IMR-90 (cell line): ENCODE measurements at regions not wholly inside any gene's neighbourhood (a gene's known extent, or its start where the extent isn't known, plus 50 kb on each side); places are given as distances from the start of the nearest gene placed in this dataset.

Source experiments
- ATAC-seq: fragments of 200-7000 bp; cut with Tn5 transposase; 2 replicates; pipeline ENCODE4 v1.9.1; 2020; ENCODE audit warnings: low read depth, mild to moderate bottlenecking, moderate library complexity
- BruUV-seq: library from RNA; stranded (reverse); fragments of 400-500 nt; replicated peaks from 2 replicates; lab custom pipeline; 2021; lab: Mats Ljungman, UMichigan
- CTCF ChIA-PET: fragments of 300-600 bp; formaldehyde crosslinking; extraction: SDS; loops from one replicate; lab custom pipeline; 2021; ENCODE audit warnings: antibody characterized with exemption; lab: Yijun Ruan, JAX
- POLR2A ChIA-PET: fragments of 300-600 bp; sonication (Branson Sonifier 250); formaldehyde crosslinking; loops from one replicate; lab custom pipeline; 2022; ENCODE audit warnings: antibody characterized with exemption; ENCODE audit not compliant: unreplicated experiment; lab: Charles Lee
- DNase-seq: peaks from one replicate; pipeline ENCODE4 v3.0.0; 2013
- H2AFZ ChIP-seq: replicated peaks from 2 replicates; pipeline ENCODE3; 2013; ENCODE audit warnings: low read length, mild to moderate bottlenecking; ENCODE audit not compliant: poor library complexity
- H2AK5ac ChIP-seq: 2 replicates; pipeline ENCODE4 v1.6.1; 2013; ENCODE audit warnings: low read depth, low read length, inconsistent platforms
- H2AK9ac ChIP-seq: replicated peaks from 2 replicates; pipeline ENCODE3; 2013; ENCODE audit warnings: mild to moderate bottlenecking, low read depth, low read length, moderate library complexity; ENCODE audit not compliant: poor library complexity
- H2BK120ac ChIP-seq: 2 replicates; pipeline ENCODE4 v1.6.1; 2013; ENCODE audit warnings: low read depth, low read length, inconsistent platforms
- H2BK15ac ChIP-seq: 3 replicates; pipeline ENCODE4 v1.6.1; 2013; ENCODE audit warnings: low read depth, low read length, inconsistent platforms
- H2BK20ac ChIP-seq: 2 replicates; pipeline ENCODE4 v1.6.1; 2013; ENCODE audit warnings: low read depth, mild to moderate bottlenecking, inconsistent platforms, low read length, moderate library complexity
- H2BK5ac ChIP-seq: 2 replicates; pipeline ENCODE4 v1.6.1; 2013; ENCODE audit warnings: mild to moderate bottlenecking, low read depth, low read length, inconsistent platforms; ENCODE audit not compliant: poor library complexity, severe bottlenecking
- H3K14ac ChIP-seq: replicated peaks from 2 replicates; pipeline ENCODE4 v1.6.1; 2013; ENCODE audit warnings: low read depth, low read length, inconsistent platforms
- H3K18ac ChIP-seq: 2 replicates; pipeline ENCODE4 v1.6.1; 2013; ENCODE audit warnings: low read depth, low read length, control low read depth
- H3K23ac ChIP-seq: 2 replicates; pipeline ENCODE4 v1.6.1; 2013; ENCODE audit warnings: low read depth, low read length, inconsistent platforms
- H3K27ac ChIP-seq: 2 replicates; pipeline ENCODE4 v1.5.1; 2013; ENCODE audit warnings: mild to moderate bottlenecking, control low read depth, low read length; ENCODE audit not compliant: insufficient read depth
- H3K27me3 ChIP-seq: 2 replicates; pipeline ENCODE4 v1.6.1; 2013; ENCODE audit warnings: low read length; ENCODE audit not compliant: control insufficient read depth, insufficient read depth
- H3K36me3 ChIP-seq: 2 replicates; pipeline ENCODE4 v1.6.1; 2013; ENCODE audit warnings: low read length, mixed read lengths; ENCODE audit not compliant: control insufficient read depth, insufficient read depth
- H3K4ac ChIP-seq: 2 replicates; pipeline ENCODE4 v1.6.1; 2013; ENCODE audit warnings: low read depth, low read length, inconsistent platforms
- H3K4me1 ChIP-seq: 2 replicates; pipeline ENCODE4 v1.6.1; 2013; ENCODE audit warnings: low read length, mixed read lengths; ENCODE audit not compliant: control insufficient read depth, insufficient read depth
- H3K4me2 ChIP-seq: 2 replicates; pipeline ENCODE4 v1.6.1; 2013; ENCODE audit warnings: low read depth, mild to moderate bottlenecking, control low read depth, low read length, moderate library complexity
- H3K4me3 ChIP-seq: 2 replicates; pipeline ENCODE4 v1.5.1; 2013; ENCODE audit warnings: low read depth, mild to moderate bottlenecking, control low read depth, low read length, moderate library complexity; ENCODE audit not compliant: insufficient read depth
- H3K56ac ChIP-seq: 2 replicates; pipeline ENCODE4 v1.6.1; 2013; ENCODE audit warnings: low read length, inconsistent platforms; ENCODE audit not compliant: insufficient read depth; ENCODE audit errors: extremely low read depth
- H3K79me1 ChIP-seq, 2 experiments: 2 replicates each; pipeline ENCODE4 v1.6.1; 2013; ENCODE audit warnings: low read length in 2 of 2, inconsistent platforms in 1 of 2, low read depth in 1 of 2
- H3K9ac ChIP-seq: 2 replicates; pipeline ENCODE4 v1.6.1; 2013; ENCODE audit warnings: low read depth, low read length, control low read depth
- H3K9me1 ChIP-seq: 2 replicates; pipeline ENCODE4 v1.6.1; 2013; ENCODE audit warnings: low read length, inconsistent platforms; ENCODE audit not compliant: insufficient read depth
- H3K9me3 ChIP-seq: 2 replicates; pipeline ENCODE4 v1.6.1; 2013; ENCODE audit warnings: low read length; ENCODE audit not compliant: control insufficient read depth, insufficient read depth
- H4K20me1 ChIP-seq: 2 replicates; pipeline ENCODE4 v1.6.1; 2013; ENCODE audit warnings: low read length, inconsistent platforms; ENCODE audit not compliant: insufficient read depth
- H4K5ac ChIP-seq: 2 replicates; pipeline ENCODE4 v1.6.1; 2013; ENCODE audit warnings: mild to moderate bottlenecking, low read depth, low read length, control low read depth
- H4K8ac ChIP-seq, 2 experiments: 2 replicates each; pipeline ENCODE4 v1.6.1; 2013; ENCODE audit warnings: low read depth in 2 of 2, low read length in 2 of 2, control low read depth in 1 of 2, inconsistent platforms in 1 of 2
- H4K91ac ChIP-seq: 2 replicates; pipeline ENCODE4 v1.6.1; 2013; ENCODE audit warnings: low read depth, low read length, inconsistent platforms; ENCODE audit not compliant: insufficient read depth
- CEBPB ChIP-seq: IDR thresholded peaks from 2 replicates; pipeline ENCODE4 v1.6.1; 2012; ENCODE audit warnings: low read depth, low read length, improper control_type of control experiment
- CHD1 ChIP-seq: IDR thresholded peaks from 2 replicates; pipeline ENCODE4 v1.6.1; 2012; ENCODE audit warnings: low read depth, low read length, improper control_type of control experiment
- CTCF ChIP-seq: conservative IDR thresholded peaks from 2 replicates; pipeline ENCODE4 v1.5.1; 2012; ENCODE audit warnings: mild to moderate bottlenecking, low read depth, low read length, improper control_type of control experiment
- ELK1 ChIP-seq: fragments of 150-350 bp; IDR thresholded peaks from 2 replicates; pipeline ENCODE4 v1.6.1; 2016; ENCODE audit warnings: low read depth, mild to moderate bottlenecking, low read length, moderate library complexity, borderline replicate concordance
- MAFK ChIP-seq: IDR thresholded peaks from 2 replicates; pipeline ENCODE4 v1.6.1; 2012; ENCODE audit warnings: low read depth, low read length, improper control_type of control experiment
- MAZ ChIP-seq: IDR thresholded peaks from 2 replicates; pipeline ENCODE4 v1.6.1; 2012; ENCODE audit warnings: low read depth, mild to moderate bottlenecking, low read length, improper control_type of control experiment, moderate library complexity, borderline replicate concordance
- MXI1 ChIP-seq: IDR thresholded peaks from 2 replicates; pipeline ENCODE4 v1.6.1; 2012; ENCODE audit warnings: low read depth, mild to moderate bottlenecking, low read length, moderate library complexity, borderline replicate concordance
- NFE2L2 ChIP-seq: fragments of 150-350 bp; IDR thresholded peaks from 2 replicates; pipeline ENCODE4 v1.6.1; 2016; ENCODE audit warnings: low read depth, mild to moderate bottlenecking, low read length
- POLR2A ChIP-seq: IDR thresholded peaks from 2 replicates; pipeline ENCODE4 v1.6.1; 2012; ENCODE audit warnings: mild to moderate bottlenecking, low read depth, low read length
- RAD21 ChIP-seq: IDR thresholded peaks from 2 replicates; pipeline ENCODE4 v1.6.1; 2012; ENCODE audit warnings: low read length, improper control_type of control experiment
- RCOR1 ChIP-seq: IDR thresholded peaks from 2 replicates; pipeline ENCODE4 v1.6.1; 2012; ENCODE audit warnings: mild to moderate bottlenecking, low read length, improper control_type of control experiment; ENCODE audit not compliant: insufficient replicate concordance
- RFX5 ChIP-seq: IDR thresholded peaks from 2 replicates; pipeline ENCODE4 v1.8.0; 2012; ENCODE audit warnings: low read depth, mild to moderate bottlenecking, low read length, moderate library complexity
- SMC3 ChIP-seq: fragments of 150-350 bp; IDR thresholded peaks from 2 replicates; pipeline ENCODE4 v1.6.1; 2016; ENCODE audit warnings: low read depth, mild to moderate bottlenecking, antibody characterized with exemption, low read length, moderate library complexity
- USF2 ChIP-seq: fragments of 150-350 bp; IDR thresholded peaks from 2 replicates; pipeline ENCODE4 v1.6.1; 2017; ENCODE audit warnings: mild to moderate bottlenecking, antibody characterized with exemption, low read length, low read depth
- WGBS, 2 experiments: methylation state at CpG; one replicate each; pipeline versions ENCODE4 v1.1.5 to v1.1.7; 2013; ENCODE audit warnings: missing lambda C conversion rate in 2 of 2; ENCODE audit not compliant: insufficient read length in 1 of 2; ENCODE audit errors: extremely low coverage in 2 of 2; 5-methylcytosine and 5-hydroxymethylcytosine counted together
- dilution Hi-C: fragments of 300-500 bp; cut with HindIII; formaldehyde crosslinking; loops from one replicate; pipeline ENCODE4 v1.14.3; 2018; ENCODE audit warnings: low sequenced_read_pairs; ENCODE audit not compliant: unreplicated experiment
- in situ Hi-C: fragments of 300-500 bp; cut with MboI; formaldehyde crosslinking; loops from 3 replicates; pipeline ENCODE4 v1.14.3; 2019; ENCODE audit warnings: low sequenced_read_pairs, inconsistent platforms, mixed read lengths
- intact Hi-C: fragments of 100-400 bp; cut with micrococcal nuclease; formaldehyde crosslinking; loops from 2 replicates; pipeline ENCODE4 v1.10.0; 2022

GRCh38 chr6:134623401-134623800 lies 305.5 kb upstream of the SGK1 start:
- H3K23ac ChIP-seq = no peak overlapping the region
- no peak overlapping the region for H4K91ac ChIP-seq
- intact Hi-C loops = no loop called here
- no peak overlapping the region for H2BK120ac ChIP-seq
- H3K18ac ChIP-seq = no peak overlapping the region
- H3K79me1 ChIP-seq = no peaks in the 10 kb centered on the region
- no peak overlapping the region for H2BK5ac ChIP-seq
- H3K9ac ChIP-seq = no peak overlapping the region
- WGBS, 2 experiments = 93% methylated on average over 4 of the region's 5 CpGs; no CpG with 5 or more reads in 1 of the 2 experiments
- H2AK5ac ChIP-seq = no peak overlapping the region
- ChIA-PET POLR2A (no interaction called here), CTCF (no interaction called here)
- no peak for DNase-seq
- H3K27ac ChIP-seq = no peak overlapping the region
- H2AFZ ChIP-seq = no peak overlapping the region
- no peak overlapping the region for H2BK15ac ChIP-seq
- no TSS peak for BruUV-seq
- dilution Hi-C loops = no loop called here
- peaks cover 8% of the 10 kb centered on the region for H3K27me3 ChIP-seq
- H3K4ac ChIP-seq = no peak overlapping the region
- H4K8ac ChIP-seq = no peak overlapping the region
- no peaks in the 10 kb centered on the region for H3K9me1 ChIP-seq
- H3K56ac ChIP-seq = no peak overlapping the region
- no peaks in the 10 kb centered on the region for H4K20me1 ChIP-seq
- H3K14ac ChIP-seq = no peak overlapping the region
- no peak overlapping the region for H3K4me2 ChIP-seq
- H3K4me3 ChIP-seq = no peak overlapping the region
- H3K36me3 ChIP-seq = no peaks in the 10 kb centered on the region
- H2AK9ac ChIP-seq = no peak overlapping the region
- TF ChIP-seq NFE2L2 (no peak), ELK1 (no peak), MAZ (no peak), CEBPB (no peak), CHD1 (no peak), RAD21 (no peak), MAFK (no peak), RFX5 (no peak), RCOR1 (no peak), USF2 (no peak), MXI1 (no peak), POLR2A (no peak), SMC3 (no peak), CTCF (no peak)
- no peak overlapping the region for H2BK20ac ChIP-seq
- no peaks in the 10 kb centered on the region for H3K9me3 ChIP-seq
- no peak for ATAC-seq
- H4K5ac ChIP-seq = no peak overlapping the region
- in situ Hi-C loops = no loop called here
- peaks cover 6% of the 10 kb centered on the region; the same call in 1 of the 2 replicates for H3K4me1 ChIP-seq
